Stimulated activated effector memory CD8-positive, alpha-beta T cell treated with anti-CD3 and anti-CD28 coated beads, Interleukin-12 subunit alpha, Interleukin-12 subunit beta, amount 100 ng/mL, for 72 hours (primary cell): ENCODE measurements at regions not wholly inside any gene's neighbourhood (a gene's known extent, or its start where the extent isn't known, plus 50 kb on each side); places are given as distances from the start of the nearest gene placed in this dataset.
A peak's percentile ranks its signal among the peaks of the same experiment; 100 is the strongest.

ENCODE experiments used
- ATAC-seq: fragments of 150-1000 bp; cut with Tn5 transposase; 2 replicates; pipeline ENCODE4 v1.10.0; 2021
- DNase-seq, 2 donors: peaks; one replicate each; pipeline ENCODE4 v3.0.0; 2021 to 2022; ENCODE audit warnings: low spot score in 2 of 2
- H3K27ac Mint-ChIP-seq: one replicate; pipeline ENCODE4 v1.8.0; 2022; ENCODE audit warnings: mild to moderate bottlenecking, mixed read lengths
- H3K36me3 Mint-ChIP-seq: one replicate; pipeline ENCODE4 v1.8.0; 2022; ENCODE audit warnings: mild to moderate bottlenecking, mixed read lengths
- H3K4me1 Mint-ChIP-seq: one replicate; pipeline ENCODE4 v1.8.0; 2022; ENCODE audit warnings: mixed read lengths
- H3K4me3 Mint-ChIP-seq: one replicate; pipeline ENCODE4 v1.8.0; 2022; ENCODE audit warnings: mild to moderate bottlenecking, mixed read lengths
- H3K9me3 Mint-ChIP-seq: one replicate; pipeline ENCODE4 v1.8.0; 2022; ENCODE audit warnings: mixed read lengths

DNA sequence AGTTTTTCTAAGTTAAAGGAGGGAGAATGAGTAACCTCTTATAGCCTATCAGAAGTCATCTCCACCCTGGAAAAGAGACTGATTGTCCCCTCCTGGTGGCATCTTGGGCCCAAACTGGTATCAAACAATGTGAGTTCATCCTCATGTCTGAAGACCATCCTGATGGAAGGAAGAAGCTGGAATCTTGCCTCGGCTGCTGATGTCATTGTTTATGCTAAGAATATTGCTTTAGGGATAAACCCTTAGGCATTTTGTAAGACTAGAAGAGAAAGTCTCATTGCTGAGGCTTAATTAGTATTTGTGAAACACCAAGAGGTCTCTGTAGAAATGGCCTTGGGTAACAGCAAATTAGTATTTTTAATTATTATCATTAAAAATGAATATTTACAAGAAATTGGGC lies 65.7 kb upstream of the KCNN2 start:
- Mint-ChIP-seq H3K9me3 (peaks cover 4% of the 10 kb centered on the region), H3K36me3 (no peaks in the 10 kb centered on the region), H3K27ac (no peak overlapping the region), H3K4me3 (no peak overlapping the region), H3K4me1 (no peaks in the 10 kb centered on the region)
- DNase-seq (no peak), ATAC-seq (no peak)

DNA sequence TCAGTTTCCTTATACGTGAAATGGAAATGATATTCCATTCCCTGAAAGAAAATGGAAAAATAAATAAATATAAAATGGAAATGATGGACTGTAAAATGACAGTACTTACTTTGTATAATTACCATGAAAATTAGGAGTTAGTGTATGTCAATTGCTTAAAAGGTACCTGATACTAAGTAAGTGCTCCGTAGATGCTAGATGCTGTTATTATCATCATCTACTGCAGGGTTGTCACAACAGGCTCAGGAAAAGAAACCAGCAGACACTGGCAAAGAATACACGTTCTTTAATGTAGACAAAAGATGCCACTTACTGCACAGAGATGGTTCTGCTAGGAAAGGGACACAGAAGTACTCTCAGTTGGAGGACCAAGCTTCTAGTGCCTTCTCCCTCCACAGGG lies 64.0 kb upstream of the KCNN2 start:
- H3K9me3 Mint-ChIP-seq: peaks cover 4% of the 10 kb centered on the region
- no peak overlapping the region for H3K27ac Mint-ChIP-seq

DNA sequence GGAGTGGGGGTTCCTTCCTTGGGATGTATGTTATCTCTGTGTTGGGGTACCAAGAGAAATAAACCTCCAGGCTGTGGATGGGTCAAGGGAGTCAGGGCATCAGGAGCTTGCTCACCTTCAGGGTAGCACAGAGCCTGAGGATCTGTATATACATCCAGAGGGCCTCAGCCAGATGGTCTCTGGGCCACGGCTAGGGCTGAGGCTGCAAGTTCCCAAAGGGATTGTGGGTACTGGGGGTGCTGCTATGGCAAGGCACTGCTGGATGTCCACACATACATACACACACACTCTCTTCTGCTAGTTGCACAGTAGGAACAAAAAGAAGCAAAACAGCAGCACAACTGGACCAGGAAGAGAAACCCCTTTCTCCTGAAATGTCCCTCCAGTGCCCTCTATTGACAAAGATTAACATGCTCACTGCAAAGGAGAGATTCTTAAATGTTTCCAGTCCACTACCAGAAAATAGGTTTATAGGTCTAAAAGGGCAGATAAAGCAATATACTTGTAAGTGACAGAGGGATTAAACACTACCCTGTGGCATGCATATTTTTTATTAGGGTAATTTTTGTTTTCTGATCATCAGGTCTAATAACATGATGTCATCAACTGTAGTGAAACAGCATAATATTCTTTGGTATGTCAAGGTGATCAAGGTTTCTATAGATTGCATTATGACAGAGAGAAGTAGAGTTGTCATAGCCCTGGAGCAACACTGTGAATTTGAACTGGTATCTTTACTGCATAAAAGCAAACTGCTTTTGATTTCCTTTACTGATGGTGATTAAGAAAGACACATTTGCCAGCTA lies 56.3 kb upstream of the KCNN2 start:
- no peak overlapping the region for H3K27ac Mint-ChIP-seq
- no peak overlapping the region for H3K4me3 Mint-ChIP-seq
- peaks cover 3% of the 10 kb centered on the region for H3K9me3 Mint-ChIP-seq
- DNase-seq (no peak), ATAC-seq (peak; percentile 28)
- no peaks in the 10 kb centered on the region for H3K36me3 Mint-ChIP-seq
- H3K4me1 Mint-ChIP-seq: no peaks in the 10 kb centered on the region

More for the DNA sequence above, 64.0 kb upstream of the KCNN2 start:
- no peaks in the 10 kb centered on the region for H3K36me3 Mint-ChIP-seq
- H3K4me3 Mint-ChIP-seq: no peak overlapping the region
- H3K4me1 Mint-ChIP-seq: no peaks in the 10 kb centered on the region
- DNase-seq (no peak), ATAC-seq (no peak)

DNA sequence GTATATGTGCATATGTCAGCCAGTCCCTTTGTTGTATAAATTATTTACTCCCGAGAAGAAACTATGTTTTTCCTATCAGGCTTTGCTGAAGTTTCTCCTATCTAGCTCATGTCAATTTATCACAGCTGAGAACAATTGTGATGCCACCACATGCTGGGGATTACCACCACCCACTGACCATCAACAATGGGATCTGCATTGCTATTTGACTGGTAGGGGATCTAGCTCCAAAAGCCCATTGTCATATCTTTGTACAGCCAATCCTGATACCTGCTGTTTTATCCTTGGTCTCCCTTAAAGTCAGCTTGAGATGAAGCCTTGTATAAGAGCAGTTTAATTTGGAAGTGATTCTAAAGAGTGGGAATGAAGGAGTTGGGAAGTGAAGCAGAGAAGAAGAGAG lies 53.9 kb upstream of the KCNN2 start:
- Mint-ChIP-seq H3K4me3 (no peak overlapping the region), H3K4me1 (no peaks in the 10 kb centered on the region), H3K9me3 (peaks cover 3% of the 10 kb centered on the region), H3K27ac (no peak overlapping the region), H3K36me3 (no peaks in the 10 kb centered on the region)
- no peak for ATAC-seq
- no peak for DNase-seq

DNA sequence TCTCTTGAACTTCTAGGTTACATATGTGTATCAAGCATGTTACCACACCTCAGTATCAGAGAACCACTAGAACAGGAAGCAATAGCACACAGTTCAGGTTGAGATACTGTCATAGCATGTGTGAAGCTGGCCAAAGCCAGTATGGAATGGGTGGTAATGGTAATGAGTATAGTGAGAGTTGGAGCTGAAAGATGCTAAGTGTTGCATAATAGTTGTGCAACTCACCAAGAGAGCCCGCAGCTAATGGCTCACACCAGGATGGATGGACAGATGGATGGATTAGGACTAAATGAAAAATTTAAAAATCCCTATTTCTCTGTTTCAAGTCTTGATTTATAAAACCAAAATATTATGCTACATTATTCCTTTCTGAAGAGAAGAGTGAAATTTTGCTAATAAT lies 53.4 kb upstream of the KCNN2 start:
- Mint-ChIP-seq H3K4me3 (no peak overlapping the region), H3K9me3 (peaks cover 2% of the 10 kb centered on the region), H3K36me3 (no peaks in the 10 kb centered on the region), H3K4me1 (no peaks in the 10 kb centered on the region), H3K27ac (no peak overlapping the region)
- DNase-seq (no peak), ATAC-seq (no peak)

DNA sequence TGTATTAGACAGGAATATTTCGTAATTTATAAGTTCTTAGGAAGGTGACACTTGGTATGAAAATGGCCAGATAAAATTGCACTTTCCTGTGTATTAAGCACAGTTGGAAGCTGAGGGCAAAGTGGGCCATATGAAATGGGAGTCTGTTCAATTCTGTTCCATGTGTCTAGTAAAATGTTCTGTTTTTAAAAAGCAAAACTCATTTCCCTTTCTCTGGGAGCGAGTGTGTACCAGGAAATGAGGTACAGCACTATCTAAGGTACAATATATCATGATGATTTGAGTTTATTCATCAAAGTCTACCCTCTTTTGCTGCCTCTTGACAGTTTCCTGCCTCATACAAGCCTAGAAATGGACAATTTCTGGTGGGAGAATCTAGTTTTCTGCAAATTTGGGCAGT lies 51.2 kb upstream of the KCNN2 start:
- no peaks in the 10 kb centered on the region for H3K4me1 Mint-ChIP-seq
- no peaks in the 10 kb centered on the region for H3K36me3 Mint-ChIP-seq
- ATAC-seq: no peak
- no peak overlapping the region for H3K27ac Mint-ChIP-seq
- no peaks in the 10 kb centered on the region for H3K9me3 Mint-ChIP-seq
- no peak overlapping the region for H3K4me3 Mint-ChIP-seq
- DNase-seq: no peak

DNA sequence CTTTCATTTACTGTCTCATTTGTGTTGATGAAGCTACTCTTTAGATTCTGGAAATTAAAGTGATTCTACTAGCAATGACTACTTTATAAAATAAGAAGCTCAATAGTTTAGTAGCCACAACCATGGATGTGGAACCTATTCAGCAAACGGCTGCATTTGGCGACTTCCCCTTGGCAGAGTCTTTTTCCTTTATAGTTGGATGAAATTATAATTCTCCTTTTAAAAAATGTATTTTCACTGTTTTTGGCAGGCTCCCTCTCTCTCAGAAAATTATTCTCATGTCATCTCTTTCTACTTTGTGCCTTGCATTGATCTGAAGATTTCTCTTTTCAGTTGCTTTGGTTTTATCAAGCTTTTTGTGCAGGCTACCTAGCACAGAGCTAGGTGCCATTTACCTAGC lies 50.6 kb upstream of the KCNN2 start:
- H3K4me1 Mint-ChIP-seq: no peaks in the 10 kb centered on the region
- H3K36me3 Mint-ChIP-seq: no peaks in the 10 kb centered on the region
- no peaks in the 10 kb centered on the region for H3K9me3 Mint-ChIP-seq
- H3K27ac Mint-ChIP-seq: no peak overlapping the region
- no peak for ATAC-seq
- no peak for DNase-seq
- no peak overlapping the region for H3K4me3 Mint-ChIP-seq

DNA sequence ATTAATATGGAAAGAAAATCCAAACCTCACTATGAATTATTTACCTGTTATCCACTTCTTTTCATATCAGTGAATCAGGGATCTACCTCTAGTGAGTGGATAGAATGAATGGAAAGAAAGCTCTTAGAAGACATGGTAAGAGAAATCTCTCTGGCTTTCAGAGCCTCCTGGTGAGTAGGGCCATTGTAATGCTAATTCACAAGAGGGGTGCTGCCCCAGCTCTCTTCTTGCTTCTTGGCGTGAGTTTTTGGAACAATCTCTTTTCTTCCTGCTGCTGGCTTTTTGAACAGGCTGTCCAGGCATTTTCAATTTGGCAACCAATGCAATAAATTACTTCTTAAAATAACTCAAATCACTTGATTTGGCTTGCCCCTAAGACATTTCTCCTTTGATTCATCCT lies 49.9 kb upstream of the KCNN2 start:
- DNase-seq: no peak
- H3K36me3 Mint-ChIP-seq: no peaks in the 10 kb centered on the region
- no peak overlapping the region for H3K4me3 Mint-ChIP-seq
- H3K4me1 Mint-ChIP-seq: no peaks in the 10 kb centered on the region
- no peaks in the 10 kb centered on the region for H3K9me3 Mint-ChIP-seq
- H3K27ac Mint-ChIP-seq: no peak overlapping the region
- no peak for ATAC-seq
